ENCODE measurements at regions not wholly inside any gene's neighbourhood (a gene's known extent, or its start where the extent isn't known, plus 50 kb on each side); places are given as distances from the start of the nearest gene placed in this dataset.

- TF ChIP-seq POLR2A (IDR thresholded peaks at IDR 0.05; ENCODE audit: low read depth, low read length), result no peak
- TF ChIP-seq MYC (IDR thresholded peaks at IDR 0.05; ENCODE audit: low read depth, low read length), result no peak
- TF ChIP-seq CTCF (IDR thresholded peaks at IDR 0.05; ENCODE audit: extremely low read depth in 1 of 2, insufficient read depth in 1 of 2, low read depth in 1 of 2, low read length in 2 of 2), result no peak
- no peak for TF ChIP-seq POLR2AphosphoS5 (IDR thresholded peaks at IDR 0.05; ENCODE audit: insufficient read depth, low read depth, low read length)
- TF ChIP-seq EZH2 (IDR thresholded peaks at IDR 0.05; ENCODE audit: borderline replicate concordance, low read depth, low read length, severe bottlenecking), result no peak
- no peak for TF ChIP-seq JUN (IDR thresholded peaks at IDR 0.05; ENCODE audit: borderline replicate concordance, insufficient read depth, insufficient read length, low read depth)
- TF ChIP-seq, protein P1, sequence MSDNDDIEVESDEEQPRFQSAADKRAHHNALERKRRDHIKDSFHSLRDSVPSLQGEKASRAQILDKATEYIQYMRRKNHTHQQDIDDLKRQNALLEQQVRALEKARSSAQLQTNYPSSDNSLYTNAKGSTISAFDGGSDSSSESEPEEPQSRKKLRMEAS (IDR thresholded peaks at IDR 0.05; ENCODE audit: insufficient read depth, insufficient read length), result no peak
These were observed 312.5 kb downstream of the PARP8 start for GRCh38 chr5:50978924-50979323.

Data from endothelial cell of umbilical vein (primary cell).